H9 (cell line): ENCODE measurements at regions not wholly inside any gene's neighbourhood (a gene's known extent, or its start where the extent isn't known, plus 50 kb on each side); places are given as distances from the start of the nearest gene placed in this dataset.

Source experiments
- DNase-seq: peaks from one replicate; pipeline ENCODE4 v3.0.0-alpha.2; 2017
- H2AFZ ChIP-seq: one replicate; pipeline ENCODE4 v1.6.1; 2013; ENCODE audit warnings: mild to moderate bottlenecking, low read length, control low read depth, moderate library complexity
- H2AK5ac ChIP-seq: 2 replicates; pipeline ENCODE4 v1.6.1; 2013; ENCODE audit warnings: low read length, control low read depth, mixed read lengths; ENCODE audit not compliant: insufficient read length
- H2BK120ac ChIP-seq: one replicate; pipeline ENCODE4 v1.6.1; 2013; ENCODE audit warnings: low read depth, mild to moderate bottlenecking, low read length, control low read depth, inconsistent platforms; ENCODE audit not compliant: poor library complexity, severe bottlenecking
- H2BK12ac ChIP-seq: 2 replicates; pipeline ENCODE4 v1.6.1; 2013; ENCODE audit warnings: low read length, control low read depth, mixed read lengths, low read depth; ENCODE audit not compliant: insufficient read length
- H2BK15ac ChIP-seq: 2 replicates; pipeline ENCODE4 v1.6.1; 2013; ENCODE audit warnings: low read depth, low read length, control low read depth
- H2BK20ac ChIP-seq: one replicate; pipeline ENCODE4 v1.6.1; 2013; ENCODE audit warnings: low read depth, mild to moderate bottlenecking, low read length, control low read depth, inconsistent platforms; ENCODE audit not compliant: poor library complexity, severe bottlenecking
- H2BK5ac ChIP-seq: 2 replicates; pipeline ENCODE4 v1.6.1; 2013; ENCODE audit warnings: low read length, control low read depth, mixed read lengths; ENCODE audit not compliant: insufficient read length
- H3K14ac ChIP-seq: 2 replicates; pipeline ENCODE4 v1.6.1; 2013; ENCODE audit warnings: low read length, control low read depth; ENCODE audit not compliant: insufficient read depth
- H3K18ac ChIP-seq: 2 replicates; pipeline ENCODE4 v1.6.1; 2013; ENCODE audit warnings: low read depth, mild to moderate bottlenecking, mixed read lengths, low read length, control low read depth; ENCODE audit not compliant: insufficient read length
- H3K23ac ChIP-seq: 2 replicates; pipeline ENCODE4 v1.6.1; 2013; ENCODE audit warnings: low read length, control low read depth, mixed read lengths, low read depth; ENCODE audit not compliant: insufficient read length
- H3K23me2 ChIP-seq: 2 replicates; pipeline ENCODE4 v1.6.1; 2013; ENCODE audit warnings: low read depth, mild to moderate bottlenecking, mixed read lengths, low read length, control low read depth; ENCODE audit not compliant: insufficient read length, poor library complexity, severe bottlenecking
- H3K27ac ChIP-seq: 2 replicates; pipeline ENCODE4 v1.5.1; 2013; ENCODE audit warnings: low read length, control low read depth, mixed read lengths, low read depth; ENCODE audit not compliant: insufficient read length
- H3K27me3 ChIP-seq: 2 replicates; pipeline ENCODE4 v1.6.1; 2013; ENCODE audit warnings: low read length, control low read depth, inconsistent platforms; ENCODE audit not compliant: insufficient read depth
- H3K4ac ChIP-seq: 2 replicates; pipeline ENCODE4 v1.6.1; 2013; ENCODE audit warnings: low read depth, mild to moderate bottlenecking, control low read depth, inconsistent platforms, low read length, moderate library complexity
- H3K4me1 ChIP-seq: 2 replicates; pipeline ENCODE4 v1.6.1; 2013; ENCODE audit warnings: low read length, control low read depth, inconsistent platforms; ENCODE audit not compliant: insufficient read depth
- H3K4me2 ChIP-seq: 2 replicates; pipeline ENCODE4 v1.6.1; 2013; ENCODE audit warnings: low read length, control low read depth, mixed read lengths; ENCODE audit not compliant: insufficient read length, insufficient read depth
- H3K56ac ChIP-seq: 2 replicates; pipeline ENCODE4 v1.6.1; 2013; ENCODE audit warnings: low read depth, mild to moderate bottlenecking, mixed read lengths, low read length, control low read depth; ENCODE audit not compliant: insufficient read length
- H3K79me1 ChIP-seq: 2 replicates; pipeline ENCODE4 v1.6.1; 2013; ENCODE audit warnings: low read depth, mild to moderate bottlenecking, moderate library complexity, low read length, control low read depth, inconsistent platforms; ENCODE audit not compliant: insufficient read depth, poor library complexity, severe bottlenecking
- H3K79me2 ChIP-seq: 2 replicates; pipeline ENCODE4 v1.6.1; 2013; ENCODE audit warnings: low read length, control low read depth, inconsistent platforms; ENCODE audit not compliant: insufficient read depth
- H3K9ac ChIP-seq: 2 replicates; pipeline ENCODE4 v1.6.1; 2013; ENCODE audit warnings: low read length, control low read depth, mixed read lengths; ENCODE audit not compliant: insufficient read length; ENCODE audit errors: extremely low read depth
- H3K9me3 ChIP-seq: one replicate; pipeline ENCODE4 v1.6.1; 2013; ENCODE audit warnings: low read depth, low read length, inconsistent platforms; ENCODE audit not compliant: control insufficient read depth
- H3T11ph ChIP-seq: one replicate; pipeline ENCODE4 v1.6.1; 2013; ENCODE audit warnings: mild to moderate bottlenecking, low read length, control low read depth, inconsistent platforms
- H4K20me1 ChIP-seq: one replicate; pipeline ENCODE4 v1.6.1; 2013; ENCODE audit not compliant: control insufficient read depth, insufficient read length, insufficient read depth
- H4K5ac ChIP-seq: 2 replicates; pipeline ENCODE4 v1.6.1; 2013; ENCODE audit warnings: low read depth, mild to moderate bottlenecking, mixed read lengths, low read length, control low read depth; ENCODE audit not compliant: insufficient read length
- H4K8ac ChIP-seq: replicated peaks from 2 replicates; pipeline ENCODE4 v1.6.1; 2013; ENCODE audit warnings: low read length, control low read depth, mixed read lengths, low read depth; ENCODE audit not compliant: insufficient read length
- H4K91ac ChIP-seq: 2 replicates; pipeline ENCODE4 v1.6.1; 2013; ENCODE audit warnings: low read depth, mild to moderate bottlenecking, moderate library complexity, mixed read lengths, low read length, control low read depth; ENCODE audit not compliant: insufficient read length
- H3K27ac Mint-ChIP-seq, 3 experiments: 2 replicates in 2 of 3; 3 replicates in 1 of 3; pipeline ENCODE4 v1.8.0; 2020 to 2021; ENCODE audit warnings: mixed read lengths in 3 of 3, mild to moderate bottlenecking in 1 of 3, moderate library complexity in 1 of 3
- H3K27me3 Mint-ChIP-seq: 2 replicates; pipeline ENCODE4 v1.8.0; 2021; ENCODE audit warnings: low read depth, mild to moderate bottlenecking, moderate library complexity, mixed read lengths
- H3K36me3 Mint-ChIP-seq, 3 experiments: 2 replicates in 2 of 3; 3 replicates in 1 of 3; pipeline ENCODE4 v1.8.0; 2020 to 2021; ENCODE audit warnings: low read depth in 3 of 3, mixed read lengths in 3 of 3; ENCODE audit not compliant: insufficient read depth in 1 of 3
- H3K4me1 Mint-ChIP-seq, 2 experiments: 2 replicates each; pipeline ENCODE4 v1.8.0; 2020; ENCODE audit warnings: mixed read lengths in 2 of 2
- H3K4me3 Mint-ChIP-seq, 2 experiments: 2 replicates in 1 of 2; 3 replicates in 1 of 2; pipeline ENCODE4 v1.8.0; 2020 to 2021; ENCODE audit warnings: mild to moderate bottlenecking in 2 of 2, mixed read lengths in 2 of 2, moderate library complexity in 1 of 2
- H3K9me3 Mint-ChIP-seq, 2 experiments: 2 replicates in 1 of 2; 3 replicates in 1 of 2; pipeline ENCODE4 v1.8.0; 2020; ENCODE audit warnings: mild to moderate bottlenecking in 2 of 2, mixed read lengths in 2 of 2, moderate library complexity in 1 of 2
- WGBS: extraction: QIAGEN DNeasy Blood & Tissue Kit; methylation state at CpG from one replicate; pipeline ENCODE4 v1.1.7; 2013; ENCODE audit warnings: missing lambda C conversion rate, low lambda C conversion rate, mixed read lengths; ENCODE audit not compliant: insufficient read length; ENCODE audit errors: extremely low coverage; 5-methylcytosine and 5-hydroxymethylcytosine counted together
- TF ChIP-seq, protein P1 (sequence below): fragments of 200-600 bp; sonication (generic); conservative IDR thresholded peaks from 3 replicates; pipeline ENCODE4 v1.8.0; 2021; ENCODE audit warnings: antibody characterized with exemption, mild to moderate bottlenecking

GRCh38 chr7:18400275-18400674, 95.3 kb upstream of the HDAC9 start:
- Histone ChIP-seq H3K18ac (no peak overlapping the region), H2AFZ (no peak overlapping the region), H3K4me2 (no peak overlapping the region), H4K20me1 (no peaks in the 10 kb centered on the region), H3T11ph (no peak overlapping the region), H4K91ac (no peak overlapping the region), H3K9me3 (no peaks in the 10 kb centered on the region), H2AK5ac (no peak overlapping the region), H3K27me3 (no peaks in the 10 kb centered on the region), H2BK15ac (no peak overlapping the region), H3K9ac (no peak overlapping the region), H3K79me2 (no peaks in the 10 kb centered on the region), H3K14ac (no peak overlapping the region), H2BK12ac (peak overlapping the region; percentile 55), H2BK120ac (no peak overlapping the region), H3K27ac (no peak overlapping the region), H3K4me1 (peaks cover 12% of the 10 kb centered on the region; the same call in 1 of the 2 replicates), H2BK5ac (no peak overlapping the region), H3K23me2 (no peaks in the 10 kb centered on the region), H3K4ac (no peak overlapping the region), H2BK20ac (no peak overlapping the region), H3K79me1 (no peaks in the 10 kb centered on the region), H3K56ac (no peak overlapping the region), H4K8ac (no peak overlapping the region), H4K5ac (no peak overlapping the region), H3K23ac (no peak overlapping the region)
- TF ChIP-seq, protein P1, sequence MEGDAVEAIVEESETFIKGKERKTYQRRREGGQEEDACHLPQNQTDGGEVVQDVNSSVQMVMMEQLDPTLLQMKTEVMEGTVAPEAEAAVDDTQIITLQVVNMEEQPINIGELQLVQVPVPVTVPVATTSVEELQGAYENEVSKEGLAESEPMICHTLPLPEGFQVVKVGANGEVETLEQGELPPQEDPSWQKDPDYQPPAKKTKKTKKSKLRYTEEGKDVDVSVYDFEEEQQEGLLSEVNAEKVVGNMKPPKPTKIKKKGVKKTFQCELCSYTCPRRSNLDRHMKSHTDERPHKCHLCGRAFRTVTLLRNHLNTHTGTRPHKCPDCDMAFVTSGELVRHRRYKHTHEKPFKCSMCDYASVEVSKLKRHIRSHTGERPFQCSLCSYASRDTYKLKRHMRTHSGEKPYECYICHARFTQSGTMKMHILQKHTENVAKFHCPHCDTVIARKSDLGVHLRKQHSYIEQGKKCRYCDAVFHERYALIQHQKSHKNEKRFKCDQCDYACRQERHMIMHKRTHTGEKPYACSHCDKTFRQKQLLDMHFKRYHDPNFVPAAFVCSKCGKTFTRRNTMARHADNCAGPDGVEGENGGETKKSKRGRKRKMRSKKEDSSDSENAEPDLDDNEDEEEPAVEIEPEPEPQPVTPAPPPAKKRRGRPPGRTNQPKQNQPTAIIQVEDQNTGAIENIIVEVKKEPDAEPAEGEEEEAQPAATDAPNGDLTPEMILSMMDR: no peak
- 100% methylated on average over 1 of the region's 2 CpGs for WGBS
- Mint-ChIP-seq H3K27ac (peak overlapping the region in 2 of 3 experiments; percentile 16 to 42; a peak in 1 of 7 replicates), H3K36me3 (no peaks in the 10 kb centered on the region), H3K9me3 (no peaks in the 10 kb centered on the region), H3K27me3 (no peaks in the 10 kb centered on the region), H3K4me3 (no peak overlapping the region), H3K4me1 (peaks cover 63 to 67% of the 10 kb centered on the region in 2 experiments)
- no peak for DNase-seq
